NCI-H1092 (cell line): ENCODE measurements at regions not wholly inside any gene's neighbourhood (a gene's known extent, or its start where the extent isn't known, plus 50 kb on each side); places are given as distances from the start of the nearest gene placed in this dataset.
"Not testable (repeated sequence)": the region's sequence is repeated elsewhere in the genome, so short reads cannot be mapped to it uniquely, and the experiment has no call there.

Experiments used
- DNase-seq: peaks from one replicate; lab custom pipeline; 2025; lab: John Stamatoyannopoulos, UW

GRCh38 chr1:849873-850272 is 73.8 kb upstream of the SAMD11 start:
- DNase-seq, result not testable (repeated sequence)

GRCh38 chr1:850318-850717 is 73.4 kb upstream of the SAMD11 start:
- DNase-seq, result not testable (repeated sequence)

GRCh38 chr1:851398-851797 is 72.3 kb upstream of the SAMD11 start:
- DNase-seq, result not testable (repeated sequence)

- DNase-seq, result not testable (repeated sequence)
Measured at GRCh38 chr1:851841-852240, 71.9 kb upstream of the SAMD11 start.

- DNase-seq, result not testable (repeated sequence)
Measured at GRCh38 chr1:855202-855981, 68.3 kb upstream of the SAMD11 start.

GRCh38 chr1:856541-857057 is 67.1 kb upstream of the SAMD11 start:
- DNase-seq, result not testable (repeated sequence)

GRCh38 chr1:857926-858648 is 65.6 kb upstream of the SAMD11 start:
- not testable (repeated sequence) for DNase-seq

- DNase-seq, result peak; percentile 70
Measured at GRCh38 chr1:858649-859041, 65.1 kb upstream of the SAMD11 start.

GRCh38 chr1:860941-861340 is 62.8 kb upstream of the SAMD11 start:
- DNase-seq, result not testable (repeated sequence)

GRCh38 chr1:861714-862113 is 62.0 kb upstream of the SAMD11 start:
- DNase-seq, result no peak

- not testable (repeated sequence) for DNase-seq
Measured at GRCh38 chr1:862601-863000, 61.1 kb upstream of the SAMD11 start.

GRCh38 chr1:865633-866032 is 58.1 kb upstream of the SAMD11 start:
- not testable (repeated sequence) for DNase-seq

- DNase-seq, result no peak
Measured at GRCh38 chr1:866095-866494, 57.6 kb upstream of the SAMD11 start.

GRCh38 chr1:866631-867299 is 57.0 kb upstream of the SAMD11 start:
- not testable (repeated sequence) for DNase-seq

- not testable (repeated sequence) for DNase-seq
Measured at GRCh38 chr1:867550-867949, 56.2 kb upstream of the SAMD11 start.

- peak; percentile 6 for DNase-seq
Measured at GRCh38 chr1:869499-870244, 54.1 kb upstream of the SAMD11 start.
